CD4-positive, alpha-beta T cell treated with Interleukin-21 for 1 hour (primary cell): ENCODE measurements at regions not wholly inside any gene's neighbourhood (a gene's known extent, or its start where the extent isn't known, plus 50 kb on each side); places are given as distances from the start of the nearest gene placed in this dataset.
"Not testable (repeated sequence)": the region's sequence is repeated elsewhere in the genome, so short reads cannot be mapped to it uniquely, and the experiment has no call there.

Experiments
- DNase-seq: peaks from one replicate; pipeline ENCODE4 v3.0.0-alpha.2; 2020

- DNase-seq, result no peak
These were observed 183.2 kb upstream of the GNAI1 start for GRCh38 chr7:79951415-79951814.

DNA sequence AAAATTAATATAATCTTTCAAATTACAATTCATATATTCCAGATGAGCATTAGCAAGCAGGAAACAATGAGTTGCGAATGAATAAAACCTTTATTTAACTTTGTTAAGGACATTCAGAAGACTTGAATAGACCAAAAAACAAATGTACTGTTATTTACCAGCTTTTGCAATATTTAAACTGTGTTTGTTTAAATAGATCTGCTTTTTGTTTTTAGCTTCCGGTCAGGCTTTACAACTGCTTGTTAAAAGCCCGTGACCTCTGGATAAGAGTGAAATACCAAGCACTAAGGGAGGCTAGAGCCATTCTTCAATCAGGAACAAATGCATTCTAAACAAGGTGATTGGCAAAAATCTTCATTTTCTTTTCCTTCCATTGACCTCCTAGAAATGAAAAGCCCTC is 184.9 kb upstream of the GNAI1 start:
- no peak for DNase-seq

GRCh38 chr7:79936281-79936983 is 198.2 kb upstream of the GNAI1 start:
- no peak for DNase-seq

GRCh38 chr7:79934727-79935126 is 199.9 kb upstream of the GNAI1 start:
- DNase-seq, result no peak

GRCh38 chr7:79933144-79933543 is 201.5 kb upstream of the GNAI1 start:
- DNase-seq, result no peak

- DNase-seq, result no peak
These were observed 204.0 kb upstream of the GNAI1 start for GRCh38 chr7:79930604-79931003.

DNA sequence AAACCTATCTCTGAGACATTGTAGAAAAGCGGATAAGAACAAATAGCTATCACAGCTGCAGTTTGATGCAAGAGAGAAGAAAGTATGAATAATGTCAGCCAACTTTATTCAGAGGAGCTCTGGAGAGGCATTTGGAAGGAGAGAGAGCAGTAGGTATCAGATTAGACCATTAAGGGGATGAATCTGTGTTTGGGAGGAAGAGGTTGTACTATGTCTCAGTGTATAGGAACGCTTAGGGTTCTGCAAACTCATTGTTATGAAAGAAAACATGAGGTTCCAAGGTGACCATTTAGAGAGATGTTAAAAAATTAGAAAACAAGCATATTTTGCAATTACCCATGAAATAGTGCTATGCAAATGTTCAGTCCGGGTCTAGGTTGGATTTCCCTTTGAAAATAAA is 207.5 kb upstream of the GNAI1 start:
- no peak for DNase-seq

GRCh38 chr7:79923953-79924352 is 210.7 kb upstream of the GNAI1 start:
- no peak for DNase-seq

DNA sequence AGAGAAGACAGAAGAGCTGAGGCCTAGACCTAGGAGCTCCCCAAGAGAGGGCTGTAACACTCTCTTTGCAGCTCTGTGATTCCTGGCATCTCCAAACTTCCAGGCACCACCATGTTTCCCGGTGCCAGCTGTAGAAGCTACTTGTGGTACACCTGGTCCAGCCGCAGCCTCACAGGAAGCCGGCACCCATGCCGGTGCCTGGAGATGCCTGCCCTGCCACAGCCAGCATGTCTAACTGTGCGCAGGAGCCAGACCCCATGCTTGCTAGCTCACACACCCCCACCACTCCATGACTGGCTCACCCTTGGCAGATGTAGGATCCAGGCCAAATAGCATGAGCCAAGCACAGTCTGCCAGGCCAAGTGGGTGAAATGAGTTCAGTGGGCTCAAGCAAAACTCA is 211.7 kb upstream of the GNAI1 start:
- no peak for DNase-seq

DNA sequence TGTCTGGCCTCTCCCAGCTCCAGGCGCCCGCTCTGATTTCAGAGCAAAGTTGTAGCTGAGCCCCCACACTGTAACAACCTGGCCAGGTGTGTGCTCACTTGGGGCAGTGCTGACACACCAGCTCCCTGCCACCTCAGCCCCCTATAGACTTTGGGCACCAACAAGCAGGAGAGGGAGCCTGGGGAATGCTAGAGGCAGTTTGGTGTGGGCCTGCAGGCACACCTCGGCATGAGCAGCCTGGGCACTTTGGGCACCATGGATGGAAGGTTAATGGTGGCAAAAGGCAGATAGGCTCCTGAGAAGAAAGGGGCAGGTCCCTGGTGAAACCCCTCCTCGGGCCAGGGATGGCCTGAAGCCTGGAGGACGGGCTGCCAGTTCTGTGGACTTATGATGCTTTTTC is 212.7 kb upstream of the GNAI1 start:
- no peak for DNase-seq

GRCh38 chr7:79918632-79919031 is 216.0 kb upstream of the GNAI1 start:
- DNase-seq, result not testable (repeated sequence)

GRCh38 chr7:79915346-79915745 is 219.3 kb upstream of the GNAI1 start:
- not testable (repeated sequence) for DNase-seq

DNA sequence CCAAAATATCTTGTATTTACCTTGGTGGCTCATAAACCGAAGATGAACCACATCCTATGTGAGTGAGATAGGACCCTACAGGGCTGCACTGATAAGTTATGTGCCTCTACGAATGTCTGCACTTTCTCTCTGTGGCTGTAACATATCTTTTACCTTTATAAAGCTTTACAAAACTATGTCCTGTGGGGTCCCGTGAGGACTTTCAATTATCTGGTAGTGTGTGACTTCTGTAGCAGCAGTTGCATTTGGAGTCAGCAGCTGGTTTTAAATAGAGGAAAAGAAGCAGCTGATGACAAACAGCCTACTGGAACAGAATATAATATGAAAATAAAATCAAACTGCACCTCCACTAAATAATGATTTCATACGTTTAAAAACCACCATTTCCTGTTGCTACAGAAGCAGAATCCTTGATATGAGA is 222.4 kb upstream of the GNAI1 start:
- no peak for DNase-seq

DNA sequence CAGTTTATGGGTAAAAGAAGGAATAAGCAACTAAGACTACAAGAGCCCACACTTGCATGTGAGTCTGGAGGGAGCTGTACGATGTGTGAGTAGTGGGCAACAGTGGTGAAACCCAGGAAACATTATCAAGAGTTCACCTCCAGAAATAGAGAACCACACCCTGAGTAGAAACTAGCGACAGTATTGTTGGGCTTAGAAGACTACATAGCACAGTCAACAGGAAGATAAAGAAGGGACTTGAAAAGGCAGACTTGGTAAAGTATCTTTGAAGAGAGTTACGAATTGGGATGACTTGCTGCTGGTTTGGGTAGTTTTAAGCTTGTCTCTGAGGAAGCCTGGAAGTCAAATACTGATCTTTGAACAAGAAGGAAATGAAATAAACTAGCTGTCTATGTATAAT is 223.2 kb upstream of the GNAI1 start:
- no peak for DNase-seq

GRCh38 chr7:79909176-79909575 is 225.5 kb upstream of the GNAI1 start:
- DNase-seq, result no peak

DNA sequence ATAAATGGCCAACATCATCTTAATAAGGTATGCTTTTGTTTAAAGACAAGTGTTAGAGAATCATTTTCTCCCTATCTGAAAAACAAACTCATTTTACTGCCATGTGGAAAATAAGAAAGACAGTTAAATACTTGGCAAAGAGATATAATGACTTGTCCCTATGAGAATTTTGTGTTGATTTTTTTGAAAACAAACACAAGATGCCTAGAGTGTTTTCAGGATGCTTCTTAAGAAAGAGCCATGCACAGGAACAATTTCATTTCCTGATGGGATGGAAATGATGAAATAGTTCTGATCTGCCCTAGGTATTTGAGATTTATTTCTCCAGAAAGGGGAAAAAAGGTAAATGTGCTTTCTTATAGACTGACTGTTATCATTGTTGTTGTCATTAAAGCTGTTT is 237.5 kb upstream of the GNAI1 start:
- DNase-seq, result no peak

DNA sequence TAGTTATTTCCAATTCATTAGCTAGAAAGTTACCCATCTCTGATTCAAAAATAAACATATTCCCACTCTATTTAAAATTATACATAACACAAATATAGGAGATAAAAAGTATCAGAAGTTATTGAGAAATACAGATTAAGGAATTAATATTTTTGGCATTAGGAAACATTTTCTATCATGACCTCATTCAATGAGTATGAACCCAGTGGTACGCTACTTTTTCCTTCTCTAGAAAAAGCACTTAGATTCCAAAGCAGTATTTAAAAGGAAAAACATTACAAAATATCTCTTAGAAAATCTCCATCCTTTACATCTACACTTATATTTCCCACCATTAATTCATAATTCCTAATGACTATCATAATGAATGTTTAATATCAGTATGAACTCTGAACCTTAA is 240.6 kb upstream of the GNAI1 start:
- DNase-seq, result no peak

DNA sequence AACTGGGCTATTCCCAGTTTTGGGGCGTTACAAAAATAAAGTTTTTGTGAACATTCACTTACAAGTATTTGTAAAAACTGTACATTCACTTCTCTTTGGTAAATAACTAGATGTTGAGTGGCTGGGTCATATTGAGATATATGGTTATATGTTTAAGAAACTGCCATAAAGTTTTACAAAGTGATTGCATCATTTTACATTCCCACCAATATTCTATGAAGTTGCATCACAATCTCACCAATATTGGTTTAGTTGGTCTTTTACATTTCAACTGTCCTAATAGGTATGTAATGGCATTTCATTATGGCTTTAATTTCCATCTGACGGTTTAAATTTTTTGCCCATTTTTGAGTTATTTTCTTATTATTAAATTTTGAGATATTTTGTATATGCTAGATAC is 251.7 kb upstream of the GNAI1 start:
- DNase-seq, result no peak

DNA sequence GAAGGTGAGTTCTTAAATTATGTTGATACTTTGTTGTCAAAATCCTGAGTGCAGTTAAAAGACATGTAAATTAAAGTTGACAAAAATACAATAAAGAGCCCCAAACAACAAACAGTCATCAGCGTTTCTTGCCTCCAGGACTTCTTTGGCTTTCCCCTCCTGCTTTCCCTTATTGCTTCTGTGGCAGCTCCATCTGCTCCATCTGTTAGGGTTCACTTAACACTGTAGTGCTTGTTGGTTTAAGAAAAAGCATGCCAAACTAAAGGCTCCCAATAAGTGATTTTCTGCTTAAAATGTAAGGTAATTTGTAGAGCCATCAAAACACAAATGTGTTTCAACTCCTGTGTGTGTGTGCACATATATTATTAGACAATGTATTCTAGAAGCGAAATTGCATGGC is 254.3 kb upstream of the GNAI1 start:
- no peak for DNase-seq

- DNase-seq, result no peak
These were observed 256.7 kb upstream of the GNAI1 start for GRCh38 chr7:79877874-79878465.

GRCh38 chr7:79876848-79877252 is 257.8 kb upstream of the GNAI1 start:
- DNase-seq, result no peak

- no peak for DNase-seq
These were observed 259.8 kb upstream of the GNAI1 start for GRCh38 chr7:79874797-79875196.

DNA sequence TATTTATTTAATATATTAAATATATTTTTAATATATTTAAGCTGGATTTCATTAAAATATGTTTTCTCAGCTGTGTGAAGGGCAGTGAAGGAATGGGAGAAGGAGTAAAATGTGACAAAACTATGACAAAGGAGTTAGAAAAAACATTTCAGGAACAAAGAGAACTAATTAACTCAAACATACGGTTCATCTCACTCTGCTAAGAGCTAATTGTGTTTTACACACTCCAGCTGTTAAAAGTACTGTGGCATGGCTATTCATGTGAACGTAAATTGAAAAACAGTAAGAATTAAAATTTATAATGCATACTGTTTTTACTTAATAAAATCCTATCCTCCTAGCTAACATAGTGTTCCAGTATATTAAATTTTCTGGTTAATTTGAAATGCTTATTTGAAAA is 262.5 kb upstream of the GNAI1 start:
- no peak for DNase-seq

GRCh38 chr7:79868010-79868409 is 266.6 kb upstream of the GNAI1 start:
- no peak for DNase-seq
